HCT116 (cell line): ENCODE measurements at regions not wholly inside any gene's neighbourhood (a gene's known extent, or its start where the extent isn't known, plus 50 kb on each side); places are given as distances from the start of the nearest gene placed in this dataset.

Experiments
- CTCF ChIP-seq, 3 experiments: fragments of 200-600 bp in 1 of 3; sonication (generic) in 1 of 3; IDR thresholded peaks in 2 of 3; conservative IDR thresholded peaks in 1 of 3; 2 replicates each; pipeline ENCODE4 v1.5.1; 2012 to 2017; ENCODE audit warnings: low read depth in 2 of 3, low read length in 2 of 3, antibody characterized with exemption in 1 of 3, borderline replicate concordance in 1 of 3, control low read depth in 1 of 3, mild to moderate bottlenecking in 1 of 3, mixed read lengths in 1 of 3, mixed run types in 1 of 3, moderate library complexity in 1 of 3; ENCODE audit not compliant: insufficient read depth in 1 of 3
- EZH2 ChIP-seq: fragments of 200-600 bp; sonication (generic); IDR thresholded peaks from 2 replicates; pipeline ENCODE4 v1.6.1; 2017; ENCODE audit warnings: antibody characterized with exemption, mixed run types
- POLR2A ChIP-seq: IDR thresholded peaks from 2 replicates; pipeline ENCODE4 v1.7.0; 2011; ENCODE audit warnings: borderline replicate concordance; ENCODE audit not compliant: insufficient read depth, insufficient read length; ENCODE audit errors: extremely low read depth

DNA sequence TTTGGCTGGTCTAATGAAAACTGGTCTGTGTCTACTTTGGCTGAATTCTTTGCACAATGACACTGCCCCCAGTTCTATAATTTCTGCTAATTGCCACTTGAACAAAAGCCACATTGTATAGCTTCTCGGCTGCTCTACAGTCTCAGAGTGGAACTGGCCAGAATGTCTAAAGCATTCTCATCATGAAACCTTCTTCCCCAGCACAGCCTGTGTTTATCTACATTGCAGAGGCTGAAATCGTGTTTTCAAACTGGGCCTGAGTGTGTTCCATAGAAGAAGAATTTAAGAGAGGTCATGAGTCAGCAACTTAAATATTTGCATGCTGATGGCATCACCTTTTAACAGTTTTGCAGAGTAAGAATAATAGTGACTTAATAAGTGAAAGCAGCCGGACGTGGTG lies 177.2 kb downstream of the BUB3 start:
- TF ChIP-seq CTCF (IDR thresholded peaks at IDR 0.05 in 2 of 3, conservative IDR thresholded peaks at IDR 0.05 in 1 of 3; ENCODE audit: borderline replicate concordance in 1 of 3, insufficient read depth in 1 of 3, low read depth in 2 of 3, low read length in 2 of 3) (no peak), EZH2 (no peak), POLR2A (no peak)
